ENCODE measurements at regions not wholly inside any gene's neighbourhood (a gene's known extent, or its start where the extent isn't known, plus 50 kb on each side); places are given as distances from the start of the nearest gene placed in this dataset.

DNA sequence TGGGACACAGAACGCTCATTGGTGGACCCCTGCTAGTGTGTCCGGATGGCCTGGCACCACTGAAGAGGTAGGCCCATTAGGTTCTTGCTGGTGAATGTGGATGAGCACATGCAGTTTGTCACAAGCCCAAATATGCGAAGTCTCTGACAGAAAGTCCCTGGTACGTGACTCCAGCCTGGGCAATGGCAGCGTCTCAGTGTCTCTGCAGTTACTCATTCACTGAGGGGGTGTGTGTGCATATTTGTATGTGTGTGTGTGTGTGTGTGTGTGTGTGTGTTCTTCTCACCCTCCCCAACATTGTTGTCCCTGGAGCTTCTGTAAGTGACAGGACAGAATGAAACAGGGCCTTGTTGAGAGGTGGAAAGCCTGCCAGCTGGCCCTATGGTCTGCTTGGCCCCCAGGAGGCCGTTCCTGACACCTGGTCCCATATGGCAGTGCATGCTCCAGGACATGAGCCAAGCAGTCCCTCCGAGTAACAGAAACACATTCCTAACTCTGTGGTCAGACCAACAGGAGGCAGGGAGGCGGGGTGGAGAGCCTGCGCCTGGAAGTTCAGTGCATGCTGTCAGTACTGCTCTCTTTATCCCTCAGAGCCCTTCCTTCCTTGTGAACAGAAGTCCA lies 169.9 kb downstream of the SLC28A3 start:
- Histone ChIP-seq H3K9me3 (no peaks in the 10 kb centered on the region), H3K27ac (no peak overlapping the region), H3K36me3 (no peaks in the 10 kb centered on the region), H3K4me1 (no peaks in the 10 kb centered on the region), H3K27me3 (no peaks in the 10 kb centered on the region), H3K4me3 (no peak overlapping the region)
- DNase-seq = peak in 1 of 3 donors; percentile 24
- peak; percentile 55 to 81 (median 74) for ATAC-seq
- TF ChIP-seq, protein P1, sequence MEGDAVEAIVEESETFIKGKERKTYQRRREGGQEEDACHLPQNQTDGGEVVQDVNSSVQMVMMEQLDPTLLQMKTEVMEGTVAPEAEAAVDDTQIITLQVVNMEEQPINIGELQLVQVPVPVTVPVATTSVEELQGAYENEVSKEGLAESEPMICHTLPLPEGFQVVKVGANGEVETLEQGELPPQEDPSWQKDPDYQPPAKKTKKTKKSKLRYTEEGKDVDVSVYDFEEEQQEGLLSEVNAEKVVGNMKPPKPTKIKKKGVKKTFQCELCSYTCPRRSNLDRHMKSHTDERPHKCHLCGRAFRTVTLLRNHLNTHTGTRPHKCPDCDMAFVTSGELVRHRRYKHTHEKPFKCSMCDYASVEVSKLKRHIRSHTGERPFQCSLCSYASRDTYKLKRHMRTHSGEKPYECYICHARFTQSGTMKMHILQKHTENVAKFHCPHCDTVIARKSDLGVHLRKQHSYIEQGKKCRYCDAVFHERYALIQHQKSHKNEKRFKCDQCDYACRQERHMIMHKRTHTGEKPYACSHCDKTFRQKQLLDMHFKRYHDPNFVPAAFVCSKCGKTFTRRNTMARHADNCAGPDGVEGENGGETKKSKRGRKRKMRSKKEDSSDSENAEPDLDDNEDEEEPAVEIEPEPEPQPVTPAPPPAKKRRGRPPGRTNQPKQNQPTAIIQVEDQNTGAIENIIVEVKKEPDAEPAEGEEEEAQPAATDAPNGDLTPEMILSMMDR (IDR thresholded peaks at IDR 0.05) = peak in 1 of 4 donors; percentile 9
- TF ChIP-seq POLR2A (IDR thresholded peaks at IDR 0.05) = no peak
- intact Hi-C loops (cut with DNase I) = loop anchor here (5.0 to 10.0 kb wide), 2 partner anchors 233 to 236 kb away; no protein-coding TSS in a partner anchor
- WGBS (ENCODE audit: insufficient coverage, low coverage, low lambda C conversion rate, missing lambda C conversion rate) = no CpG with 5 or more reads among the region's 9 CpGs

DNA sequence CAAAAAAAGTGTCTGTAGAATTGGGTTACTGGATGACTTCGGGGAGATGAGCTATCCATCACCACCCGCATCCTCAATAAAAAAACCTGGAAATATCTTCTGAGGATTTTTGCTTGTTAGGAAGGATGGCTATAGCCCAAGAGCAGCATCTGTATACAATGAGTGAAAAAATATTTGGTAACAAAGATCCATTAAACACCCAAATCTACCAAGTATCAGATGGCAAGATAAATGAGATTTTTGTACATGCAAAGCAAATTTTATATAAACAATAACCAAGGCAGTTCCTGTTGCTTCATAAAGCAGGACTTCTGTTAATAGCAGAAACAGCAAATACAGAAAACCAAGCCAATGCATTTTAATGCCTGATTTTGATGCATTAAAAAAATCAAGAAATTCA lies 166.6 kb downstream of the SLC28A3 start:
- WGBS (ENCODE audit: insufficient coverage, low coverage, low lambda C conversion rate, missing lambda C conversion rate) = 77% methylated on average over 2 of the region's 2 CpGs
- TF ChIP-seq, protein P1 (IDR thresholded peaks at IDR 0.05) = no peak
- no peak for TF ChIP-seq POLR2A (IDR thresholded peaks at IDR 0.05)
- H3K4me3 ChIP-seq = no peak overlapping the region
- intact Hi-C loops (cut with DNase I) = loop anchor here (5.0 to 10.0 kb wide), 2 partner anchors 237 to 239 kb away; no protein-coding TSS in a partner anchor
- H3K27ac ChIP-seq = no peak overlapping the region
- H3K27me3 ChIP-seq = no peaks in the 10 kb centered on the region
- no peaks in the 10 kb centered on the region for H3K4me1 ChIP-seq
- no peaks in the 10 kb centered on the region for H3K36me3 ChIP-seq
- no peaks in the 10 kb centered on the region for H3K9me3 ChIP-seq
- ATAC-seq (no peak), DNase-seq (no peak)

DNA sequence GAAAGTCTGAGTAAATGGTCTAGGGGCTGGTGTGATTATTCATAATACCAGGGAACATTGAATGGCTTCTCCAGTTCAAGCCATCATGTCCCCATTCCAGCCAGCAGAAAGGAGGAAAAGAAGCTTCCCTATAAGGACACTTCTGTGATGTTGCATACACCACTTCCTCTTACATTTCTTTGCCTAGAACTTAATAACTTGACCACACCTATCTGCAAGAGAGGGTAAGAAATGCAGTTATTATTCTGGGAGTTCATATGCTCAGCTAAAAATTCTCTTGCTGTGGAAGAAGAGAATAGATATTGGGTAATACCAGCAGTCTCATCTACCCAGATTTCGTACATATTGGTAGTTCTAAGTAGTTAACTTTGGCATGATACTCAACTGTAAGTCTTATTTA lies 166.1 kb downstream of the SLC28A3 start:
- DNase-seq = no peak
- Histone ChIP-seq H3K4me1 (no peaks in the 10 kb centered on the region), H3K9me3 (no peaks in the 10 kb centered on the region), H3K27me3 (no peaks in the 10 kb centered on the region), H3K36me3 (no peaks in the 10 kb centered on the region), H3K4me3 (no peak overlapping the region), H3K27ac (no peak overlapping the region)
- WGBS (ENCODE audit: insufficient coverage, low coverage, low lambda C conversion rate, missing lambda C conversion rate) = 44% methylated on average over 1 of the region's 1 CpG
- no peak for TF ChIP-seq POLR2A (IDR thresholded peaks at IDR 0.05)
- peak in 2 of 4 donors; percentile 23 to 27 for ATAC-seq
- intact Hi-C loops (cut with DNase I) = loop anchor here (5.0 to 10.0 kb wide), 2 partner anchors 237 to 240 kb away; no protein-coding TSS in a partner anchor

DNA sequence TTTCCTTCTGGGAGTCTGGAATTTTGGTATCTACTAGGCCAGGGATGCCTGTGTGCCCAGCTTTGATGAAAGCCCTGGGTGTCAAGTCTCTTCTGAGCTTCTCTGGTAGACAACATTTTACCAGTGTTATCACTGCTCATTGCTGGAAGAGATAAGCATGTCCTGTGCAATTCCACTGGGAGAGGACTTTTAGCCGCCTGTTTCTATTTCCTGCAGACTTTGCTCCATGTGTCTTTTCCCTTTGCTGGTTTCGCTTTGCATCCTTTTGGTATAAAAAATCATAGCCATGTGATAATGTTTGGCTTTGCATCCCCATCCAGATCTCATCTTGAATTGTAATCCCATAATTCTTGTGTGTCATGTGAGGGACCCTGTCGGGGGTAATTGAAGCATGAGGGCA lies 163.2 kb downstream of the SLC28A3 start:
- TF ChIP-seq, protein P1 (IDR thresholded peaks at IDR 0.05) = no peak
- TF ChIP-seq POLR2A (IDR thresholded peaks at IDR 0.05) = no peak
- Histone ChIP-seq H3K36me3 (no peaks in the 10 kb centered on the region), H3K4me3 (no peak overlapping the region), H3K9me3 (no peaks in the 10 kb centered on the region), H3K4me1 (no peaks in the 10 kb centered on the region), H3K27me3 (no peaks in the 10 kb centered on the region), H3K27ac (no peak overlapping the region)
- WGBS (ENCODE audit: insufficient coverage, low coverage, low lambda C conversion rate, missing lambda C conversion rate) = 59% methylated on average over 2 of the region's 3 CpGs
- DNase-seq (no peak), ATAC-seq (no peak)
- intact Hi-C loops (cut with DNase I) = loop anchor here in 1 of 2 donors (10.0 kb wide), 1 partner anchor 243 kb away; no protein-coding TSS in a partner anchor

DNA sequence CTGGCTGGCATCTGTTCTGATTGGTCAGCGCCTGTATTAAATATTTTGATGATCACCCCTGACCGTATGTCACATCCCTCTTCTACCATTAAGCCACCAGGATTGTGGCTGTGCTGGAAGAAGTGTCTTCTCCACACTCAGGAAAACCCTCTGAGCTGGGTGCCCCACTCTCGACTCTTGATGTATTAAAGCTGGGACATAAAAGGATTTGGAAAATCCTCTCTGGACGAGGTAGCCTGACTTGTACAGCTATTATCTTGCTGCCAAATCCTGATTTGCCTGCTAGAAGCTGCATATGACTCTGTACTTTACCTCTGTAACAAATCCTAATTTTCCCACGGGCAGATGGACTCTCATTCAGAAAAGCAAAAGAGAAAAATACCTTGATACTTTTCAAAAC lies 161.0 kb downstream of the SLC28A3 start:
- ATAC-seq = no peak
- H3K4me3 ChIP-seq = no peak overlapping the region
- H3K4me1 ChIP-seq = no peaks in the 10 kb centered on the region
- no peaks in the 10 kb centered on the region for H3K36me3 ChIP-seq
- H3K27ac ChIP-seq = no peak overlapping the region
- TF ChIP-seq POLR2A (IDR thresholded peaks at IDR 0.05) = no peak
- TF ChIP-seq, protein P1 (IDR thresholded peaks at IDR 0.05) = no peak
- no peaks in the 10 kb centered on the region for H3K27me3 ChIP-seq
- no peaks in the 10 kb centered on the region for H3K9me3 ChIP-seq
- DNase-seq = no peak
- 66% methylated on average over 4 of the region's 5 CpGs for WGBS (ENCODE audit: insufficient coverage, low coverage, low lambda C conversion rate, missing lambda C conversion rate)
- intact Hi-C loops (cut with DNase I) = loop anchor here in 1 of 2 donors (10.0 kb wide), 1 partner anchor 245 kb away; no protein-coding TSS in a partner anchor
